H1 (cell line): ENCODE measurements at regions not wholly inside any gene's neighbourhood (a gene's known extent, or its start where the extent isn't known, plus 50 kb on each side); places are given as distances from the start of the nearest gene placed in this dataset.

Experiments used
- ATF2 ChIP-seq: IDR thresholded peaks from 2 replicates; pipeline ENCODE4 v1.6.1; 2012; ENCODE audit warnings: low read length, inconsistent platforms
- CHD1 ChIP-seq: IDR thresholded peaks from 2 replicates; pipeline ENCODE4 v1.6.1; 2012; ENCODE audit warnings: low read depth, low read length, improper control_type of control experiment
- EP300 ChIP-seq, 2 experiments: IDR thresholded peaks; 1 replicate in 1 of 2; 2 replicates in 1 of 2; pipeline ENCODE4 v1.6.1; 2011 to 2012; ENCODE audit warnings: low read depth in 2 of 2, low read length in 2 of 2, mild to moderate bottlenecking in 2 of 2, borderline replicate concordance in 1 of 2, inconsistent platforms in 1 of 2, moderate library complexity in 1 of 2
- JUN ChIP-seq: IDR thresholded peaks from 2 replicates; pipeline ENCODE4 v1.6.1; 2011; ENCODE audit warnings: low read depth, mild to moderate bottlenecking, improper control_type of control experiment, low read length
- POLR2A ChIP-seq, 2 experiments: IDR thresholded peaks; 1 replicate in 1 of 2; 2 replicates in 1 of 2; pipeline ENCODE4 v1.6.1; 2011; ENCODE audit warnings: low read depth in 2 of 2, low read length in 2 of 2, mild to moderate bottlenecking in 2 of 2; ENCODE audit errors: control extremely low read depth in 1 of 2
- ZNF274 ChIP-seq: IDR thresholded peaks from 2 replicates; pipeline ENCODE4 v1.7.0; 2012; ENCODE audit warnings: low read length, borderline replicate concordance; ENCODE audit errors: extremely low read depth

GRCh38 chr12:33708935-33709334 is 269.3 kb upstream of the SYT10 start:
- TF ChIP-seq CHD1 (no peak), POLR2A (IDR thresholded peaks at IDR 0.05; ENCODE audit: control extremely low read depth in 1 of 2, low read depth in 2 of 2, low read length in 2 of 2) (no peak), EP300 (IDR thresholded peaks at IDR 0.05; ENCODE audit: borderline replicate concordance in 1 of 2, low read depth in 2 of 2, low read length in 2 of 2) (no peak), ZNF274 (no peak), ATF2 (no peak), JUN (no peak)
